Astrocyte (in vitro differentiated cells and primary cell): ENCODE measurements at regions not wholly inside any gene's neighbourhood (a gene's known extent, or its start where the extent isn't known, plus 50 kb on each side); places are given as distances from the start of the nearest gene placed in this dataset.

Source experiments
- EZH2 ChIP-seq: IDR thresholded peaks from 2 replicates; pipeline ENCODE4 v1.6.1; 2012; ENCODE audit warnings: mild to moderate bottlenecking, low read length, inconsistent platforms; ENCODE audit not compliant: insufficient read depth
- TF ChIP-seq, protein P1 (sequence below): IDR thresholded peaks from 2 replicates; pipeline ENCODE4 v1.5.1; 2011; ENCODE audit warnings: low read depth, mild to moderate bottlenecking, inconsistent platforms, low read length, moderate library complexity; ENCODE audit not compliant: insufficient read depth

DNA sequence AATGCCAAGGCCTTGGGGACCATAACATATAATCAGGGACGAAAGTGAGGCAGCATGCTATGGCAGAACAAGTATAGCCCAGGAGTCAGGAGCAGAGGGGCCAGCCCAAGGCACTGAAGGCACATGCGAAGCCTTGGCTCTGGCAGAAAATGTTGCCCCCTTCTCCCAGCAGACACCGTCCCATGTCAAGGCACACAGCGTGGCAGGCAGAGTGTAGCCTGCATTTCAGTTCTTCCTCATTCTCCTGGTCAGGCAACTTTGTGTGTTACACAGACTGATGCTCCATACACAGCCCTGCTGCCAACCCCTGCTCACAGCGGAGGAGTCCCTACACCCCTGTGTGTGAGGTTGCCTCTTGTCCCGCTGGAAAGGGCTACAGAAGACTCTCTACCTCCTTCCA lies 480.8 kb downstream of the BCL11A start:
- TF ChIP-seq, protein P1, sequence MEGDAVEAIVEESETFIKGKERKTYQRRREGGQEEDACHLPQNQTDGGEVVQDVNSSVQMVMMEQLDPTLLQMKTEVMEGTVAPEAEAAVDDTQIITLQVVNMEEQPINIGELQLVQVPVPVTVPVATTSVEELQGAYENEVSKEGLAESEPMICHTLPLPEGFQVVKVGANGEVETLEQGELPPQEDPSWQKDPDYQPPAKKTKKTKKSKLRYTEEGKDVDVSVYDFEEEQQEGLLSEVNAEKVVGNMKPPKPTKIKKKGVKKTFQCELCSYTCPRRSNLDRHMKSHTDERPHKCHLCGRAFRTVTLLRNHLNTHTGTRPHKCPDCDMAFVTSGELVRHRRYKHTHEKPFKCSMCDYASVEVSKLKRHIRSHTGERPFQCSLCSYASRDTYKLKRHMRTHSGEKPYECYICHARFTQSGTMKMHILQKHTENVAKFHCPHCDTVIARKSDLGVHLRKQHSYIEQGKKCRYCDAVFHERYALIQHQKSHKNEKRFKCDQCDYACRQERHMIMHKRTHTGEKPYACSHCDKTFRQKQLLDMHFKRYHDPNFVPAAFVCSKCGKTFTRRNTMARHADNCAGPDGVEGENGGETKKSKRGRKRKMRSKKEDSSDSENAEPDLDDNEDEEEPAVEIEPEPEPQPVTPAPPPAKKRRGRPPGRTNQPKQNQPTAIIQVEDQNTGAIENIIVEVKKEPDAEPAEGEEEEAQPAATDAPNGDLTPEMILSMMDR, result no peak
- no peak for TF ChIP-seq EZH2
